ENCODE measurements at regions not wholly inside any gene's neighbourhood (a gene's known extent, or its start where the extent isn't known, plus 50 kb on each side); places are given as distances from the start of the nearest gene placed in this dataset.

GRCh38 chr7:110119883-110120581 is 970.9 kb upstream of the LRRN3 start:
- in situ Hi-C loops (cut with HindIII; ENCODE audit: low sequenced_read_pairs) = no loop called here
- no peak for DNase-seq (ENCODE audit: low spot score)

- in situ Hi-C loops (cut with HindIII; ENCODE audit: low sequenced_read_pairs) = no loop called here
- no peak for DNase-seq (ENCODE audit: low spot score)
These were observed 961.8 kb upstream of the LRRN3 start for GRCh38 chr7:110129159-110129558.

GRCh38 chr7:110130669-110131068 is 960.3 kb upstream of the LRRN3 start:
- in situ Hi-C loops (cut with HindIII; ENCODE audit: low sequenced_read_pairs) = no loop called here

GRCh38 chr7:110131344-110131743 is 959.6 kb upstream of the LRRN3 start:
- in situ Hi-C loops (cut with HindIII; ENCODE audit: low sequenced_read_pairs) = no loop called here
- no peak for DNase-seq (ENCODE audit: low spot score)

More at GRCh38 chr7:110130669-110131068, 960.3 kb upstream of the LRRN3 start:
- DNase-seq (ENCODE audit: low spot score) = no peak

GRCh38 chr7:110139056-110139455 is 951.9 kb upstream of the LRRN3 start:
- no peak for DNase-seq (ENCODE audit: low spot score)
- in situ Hi-C loops (cut with HindIII; ENCODE audit: low sequenced_read_pairs) = no loop called here

GRCh38 chr7:110142939-110143526 is 947.9 kb upstream of the LRRN3 start:
- in situ Hi-C loops (cut with HindIII; ENCODE audit: low sequenced_read_pairs) = no loop called here
- DNase-seq (ENCODE audit: low spot score) = no peak

- in situ Hi-C loops (cut with HindIII; ENCODE audit: low sequenced_read_pairs) = no loop called here
- no peak for DNase-seq (ENCODE audit: low spot score)
These were observed 946.3 kb upstream of the LRRN3 start for GRCh38 chr7:110144599-110144998.

GRCh38 chr7:110148054-110148453 is 942.9 kb upstream of the LRRN3 start:
- no peak for DNase-seq (ENCODE audit: low spot score)
- in situ Hi-C loops (cut with HindIII; ENCODE audit: low sequenced_read_pairs) = no loop called here

- in situ Hi-C loops (cut with HindIII; ENCODE audit: low sequenced_read_pairs) = no loop called here
- DNase-seq (ENCODE audit: low spot score) = no peak
These were observed 937.7 kb upstream of the LRRN3 start for GRCh38 chr7:110153222-110153621.

- in situ Hi-C loops (cut with HindIII; ENCODE audit: low sequenced_read_pairs) = no loop called here
- no peak for DNase-seq (ENCODE audit: low spot score)
These were observed 934.4 kb upstream of the LRRN3 start for GRCh38 chr7:110156511-110156910.

GRCh38 chr7:110157631-110158362 is 933.1 kb upstream of the LRRN3 start:
- DNase-seq (ENCODE audit: low spot score) = no peak
- in situ Hi-C loops (cut with HindIII; ENCODE audit: low sequenced_read_pairs) = no loop called here

GRCh38 chr7:110168010-110168409 is 922.9 kb upstream of the LRRN3 start:
- in situ Hi-C loops (cut with HindIII; ENCODE audit: low sequenced_read_pairs) = no loop called here
- no peak for DNase-seq (ENCODE audit: low spot score)

- no peak for DNase-seq (ENCODE audit: low spot score)
- in situ Hi-C loops (cut with HindIII; ENCODE audit: low sequenced_read_pairs) = no loop called here
These were observed 920.1 kb upstream of the LRRN3 start for GRCh38 chr7:110170841-110171240.

GRCh38 chr7:110177463-110177862 is 913.5 kb upstream of the LRRN3 start:
- DNase-seq (ENCODE audit: low spot score) = no peak
- in situ Hi-C loops (cut with HindIII; ENCODE audit: low sequenced_read_pairs) = no loop called here

- in situ Hi-C loops (cut with HindIII; ENCODE audit: low sequenced_read_pairs) = no loop called here
These were observed 911.9 kb upstream of the LRRN3 start for GRCh38 chr7:110179037-110179436.

GRCh38 chr7:110181768-110182167 is 909.2 kb upstream of the LRRN3 start:
- no peak for DNase-seq (ENCODE audit: low spot score)
- in situ Hi-C loops (cut with HindIII; ENCODE audit: low sequenced_read_pairs) = no loop called here

More at GRCh38 chr7:110179037-110179436, 911.9 kb upstream of the LRRN3 start:
- no peak for DNase-seq (ENCODE audit: low spot score)

- DNase-seq (ENCODE audit: low spot score) = no peak
- in situ Hi-C loops (cut with HindIII; ENCODE audit: low sequenced_read_pairs) = no loop called here
These were observed 904.6 kb upstream of the LRRN3 start for GRCh38 chr7:110186334-110186733.

GRCh38 chr7:110187877-110188554 is 902.9 kb upstream of the LRRN3 start:
- in situ Hi-C loops (cut with HindIII; ENCODE audit: low sequenced_read_pairs) = no loop called here
- DNase-seq (ENCODE audit: low spot score) = no peak

GRCh38 chr7:110204527-110204926 is 886.4 kb upstream of the LRRN3 start:
- DNase-seq (ENCODE audit: low spot score) = no peak
- in situ Hi-C loops (cut with HindIII; ENCODE audit: low sequenced_read_pairs) = no loop called here

GRCh38 chr7:110205899-110206298 is 885.0 kb upstream of the LRRN3 start:
- no peak for DNase-seq (ENCODE audit: low spot score)
- in situ Hi-C loops (cut with HindIII; ENCODE audit: low sequenced_read_pairs) = no loop called here

All from G401 (cell line).